GM12878 (cell line): ENCODE measurements at regions not wholly inside any gene's neighbourhood (a gene's known extent, or its start where the extent isn't known, plus 50 kb on each side); places are given as distances from the start of the nearest gene placed in this dataset.

ENCODE experiments used
- BMI1 ChIP-seq: fragments of 450-650 bp; IDR thresholded peaks from 2 replicates; pipeline ENCODE4 v1.6.1; 2016; ENCODE audit warnings: mild to moderate bottlenecking, moderate library complexity, borderline replicate concordance
- EZH2 ChIP-seq: IDR thresholded peaks from 2 replicates; pipeline ENCODE4 v1.6.1; 2012; ENCODE audit warnings: low read depth, mild to moderate bottlenecking, control low read depth, inconsistent platforms, low read length, borderline replicate concordance; ENCODE audit not compliant: control insufficient read depth
- HDAC6 ChIP-seq: fragments of 200-600 bp; sonication (generic); IDR thresholded peaks from one replicate; pipeline ENCODE4 v1.8.0; 2017; ENCODE audit warnings: antibody characterized with exemption; ENCODE audit not compliant: unreplicated experiment
- MXI1 ChIP-seq: fragments of 150-350 bp; IDR thresholded peaks from 2 replicates; pipeline ENCODE4 v1.6.1; 2011; ENCODE audit warnings: low read depth, mild to moderate bottlenecking, inconsistent platforms, low read length, improper control_type of control experiment
- NFIC ChIP-seq: IDR thresholded peaks from 2 replicates; pipeline ENCODE4 v1.6.1; 2012; ENCODE audit warnings: low read depth, mild to moderate bottlenecking, inconsistent platforms, low read length, moderate library complexity
- PBX3 ChIP-seq: IDR thresholded peaks from 2 replicates; pipeline ENCODE4 v1.6.1; 2011; ENCODE audit warnings: mild to moderate bottlenecking, low read depth, low read length, moderate library complexity; ENCODE audit not compliant: insufficient replicate concordance
- RCOR1 ChIP-seq: conservative IDR thresholded peaks from 2 replicates; pipeline ENCODE4 v1.6.1; 2012; ENCODE audit warnings: low read depth, low read length, improper control_type of control experiment
- SIN3A ChIP-seq: IDR thresholded peaks from 2 replicates; pipeline ENCODE4 v1.6.1; 2012; ENCODE audit warnings: low read depth, low read length, improper control_type of control experiment
- YBX1 ChIP-seq: fragments of 450-650 bp; IDR thresholded peaks from 2 replicates; pipeline ENCODE4 v1.6.1; 2016; ENCODE audit warnings: antibody characterized with exemption
- ZNF207 ChIP-seq: fragments of 450-650 bp; IDR thresholded peaks from 2 replicates; pipeline ENCODE4 v1.6.1; 2014; ENCODE audit warnings: antibody characterized with exemption, mild to moderate bottlenecking, borderline replicate concordance
- TF ChIP-seq, protein P1 (sequence below): fragments of 450-650 bp; formaldehyde crosslinking; IDR thresholded peaks from 2 replicates; pipeline ENCODE4 v1.4.0; 2022; ENCODE audit warnings: mild to moderate bottlenecking, moderate library complexity
- TF ChIP-seq, protein P2 (sequence below), 3 experiments: IDR thresholded peaks in 2 of 3; conservative IDR thresholded peaks in 1 of 3; 2 replicates each; pipeline ENCODE4 v1.5.1; 2011; ENCODE audit warnings: low read depth in 3 of 3, low read length in 3 of 3, mild to moderate bottlenecking in 3 of 3, control low read depth in 2 of 3, moderate library complexity in 2 of 3, inconsistent platforms in 1 of 3, mixed read lengths in 1 of 3; ENCODE audit not compliant: control insufficient read depth in 2 of 3, insufficient read depth in 1 of 3; ENCODE audit errors: extremely low read depth in 1 of 3

- TF ChIP-seq, protein P1, sequence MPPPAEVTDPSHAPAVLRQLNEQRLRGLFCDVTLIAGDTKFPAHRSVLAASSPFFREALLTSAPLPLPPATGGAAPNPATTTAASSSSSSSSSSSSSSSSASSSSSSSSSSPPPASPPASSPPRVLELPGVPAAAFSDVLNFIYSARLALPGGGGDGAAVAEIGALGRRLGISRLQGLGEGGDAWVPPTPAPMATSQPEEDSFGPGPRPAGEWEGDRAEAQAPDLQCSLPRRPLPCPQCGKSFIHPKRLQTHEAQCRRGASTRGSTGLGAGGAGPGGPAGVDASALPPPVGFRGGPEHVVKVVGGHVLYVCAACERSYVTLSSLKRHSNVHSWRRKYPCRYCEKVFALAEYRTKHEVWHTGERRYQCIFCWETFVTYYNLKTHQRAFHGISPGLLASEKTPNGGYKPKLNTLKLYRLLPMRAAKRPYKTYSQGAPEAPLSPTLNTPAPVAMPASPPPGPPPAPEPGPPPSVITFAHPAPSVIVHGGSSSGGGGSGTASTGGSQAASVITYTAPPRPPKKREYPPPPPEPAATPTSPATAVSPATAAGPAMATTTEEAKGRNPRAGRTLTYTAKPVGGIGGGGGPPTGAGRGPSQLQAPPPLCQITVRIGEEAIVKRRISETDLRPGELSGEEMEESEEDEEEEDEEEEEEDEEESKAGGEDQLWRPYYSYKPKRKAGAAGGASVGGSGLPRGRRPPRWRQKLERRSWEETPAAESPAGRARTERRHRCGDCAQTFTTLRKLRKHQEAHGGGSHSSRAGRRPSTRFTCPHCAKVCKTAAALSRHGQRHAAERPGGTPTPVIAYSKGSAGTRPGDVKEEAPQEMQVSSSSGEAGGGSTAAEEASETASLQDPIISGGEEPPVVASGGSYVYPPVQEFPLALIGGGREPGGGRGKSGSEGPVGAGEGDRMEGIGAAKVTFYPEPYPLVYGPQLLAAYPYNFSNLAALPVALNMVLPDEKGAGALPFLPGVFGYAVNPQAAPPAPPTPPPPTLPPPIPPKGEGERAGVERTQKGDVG = no peak
- TF ChIP-seq, protein P2, sequence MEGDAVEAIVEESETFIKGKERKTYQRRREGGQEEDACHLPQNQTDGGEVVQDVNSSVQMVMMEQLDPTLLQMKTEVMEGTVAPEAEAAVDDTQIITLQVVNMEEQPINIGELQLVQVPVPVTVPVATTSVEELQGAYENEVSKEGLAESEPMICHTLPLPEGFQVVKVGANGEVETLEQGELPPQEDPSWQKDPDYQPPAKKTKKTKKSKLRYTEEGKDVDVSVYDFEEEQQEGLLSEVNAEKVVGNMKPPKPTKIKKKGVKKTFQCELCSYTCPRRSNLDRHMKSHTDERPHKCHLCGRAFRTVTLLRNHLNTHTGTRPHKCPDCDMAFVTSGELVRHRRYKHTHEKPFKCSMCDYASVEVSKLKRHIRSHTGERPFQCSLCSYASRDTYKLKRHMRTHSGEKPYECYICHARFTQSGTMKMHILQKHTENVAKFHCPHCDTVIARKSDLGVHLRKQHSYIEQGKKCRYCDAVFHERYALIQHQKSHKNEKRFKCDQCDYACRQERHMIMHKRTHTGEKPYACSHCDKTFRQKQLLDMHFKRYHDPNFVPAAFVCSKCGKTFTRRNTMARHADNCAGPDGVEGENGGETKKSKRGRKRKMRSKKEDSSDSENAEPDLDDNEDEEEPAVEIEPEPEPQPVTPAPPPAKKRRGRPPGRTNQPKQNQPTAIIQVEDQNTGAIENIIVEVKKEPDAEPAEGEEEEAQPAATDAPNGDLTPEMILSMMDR (IDR thresholded peaks at IDR 0.05 in 2 of 3, conservative IDR thresholded peaks at IDR 0.05 in 1 of 3; ENCODE audit: control insufficient read depth in 2 of 3, extremely low read depth in 1 of 3, insufficient read depth in 1 of 3, low read depth in 3 of 3, low read length in 3 of 3) = no peak
- TF ChIP-seq MXI1 = no peak
- TF ChIP-seq YBX1 = no peak
- TF ChIP-seq NFIC = no peak
- TF ChIP-seq BMI1 = no peak
- no peak for TF ChIP-seq SIN3A
- TF ChIP-seq PBX3 = no peak
- no peak for TF ChIP-seq EZH2
- TF ChIP-seq HDAC6 = no peak
- no peak for TF ChIP-seq RCOR1
- TF ChIP-seq ZNF207 = no peak
Measured at GRCh38 chr14:83883732-83884131, 1646.2 kb upstream of the FLRT2 start.
